GM12878 (cell line): ENCODE measurements at regions not wholly inside any gene's neighbourhood (a gene's known extent, or its start where the extent isn't known, plus 50 kb on each side); places are given as distances from the start of the nearest gene placed in this dataset.

Source experiments
- ATAC-seq: fragments of 200-7000 bp; cut with Tn5 transposase; 3 replicates; pipeline ENCODE4 v1.9.1; 2020; ENCODE audit warnings: mild to moderate bottlenecking, moderate library complexity
- BruUV-seq: library from RNA; stranded (reverse); fragments of 400-500 nt; replicated peaks from 2 replicates; lab custom pipeline; 2021; lab: Mats Ljungman, UMichigan
- CTCF ChIA-PET: fragments of 300-600 bp; sonication (Branson Sonifier 250); formaldehyde crosslinking; extraction: SDS; loops from one replicate; lab custom pipeline; 2021; ENCODE audit warnings: inconsistent platforms; lab: Yijun Ruan, JAX
- POLR2A ChIA-PET: fragments of 350-600 bp; formaldehyde crosslinking; extraction: SDS; loops from one replicate; lab custom pipeline; 2021; ENCODE audit warnings: inconsistent platforms; lab: Charles Lee
- RAD21 ChIA-PET: fragments of 300-600 bp; sonication (Branson Sonifier 250); formaldehyde crosslinking; loops from one replicate; lab custom pipeline; 2023; ENCODE audit warnings: antibody characterized with exemption; ENCODE audit not compliant: unreplicated experiment; lab: Charles Lee
- SMC1A ChIA-PET: fragments of 300-600 bp; sonication (Branson Sonifier 250); formaldehyde crosslinking; loops from one replicate; lab custom pipeline; 2023; ENCODE audit not compliant: unreplicated experiment, uncharacterized antibody; lab: Charles Lee
- DNase-seq: peaks from one replicate; pipeline ENCODE4 v3.0.0-alpha.2; 2011; ENCODE audit warnings: low read depth, low spot score
- FAIRE-seq: peaks from 3 replicates; lab custom pipeline; 2011; peaks lifted over from hg19 to GRCh38; lab: Jason Lieb, UNC
- H2AFZ ChIP-seq: 2 replicates; pipeline ENCODE4 v1.6.0; 2011; ENCODE audit warnings: low read depth, low read length, control low read depth; ENCODE audit not compliant: control insufficient read depth
- H3K27ac ChIP-seq: 2 replicates; pipeline ENCODE4 v1.5.1; 2011; ENCODE audit warnings: control low read depth; ENCODE audit not compliant: control insufficient read depth, insufficient read depth
- H3K27me3 ChIP-seq, 2 experiments: replicated peaks in 1 of 2; 2 replicates each; pipeline versions ENCODE4 v1.6.0 to v1.6.1; 2011; ENCODE audit warnings: low read length in 1 of 2; ENCODE audit not compliant: control insufficient read depth in 2 of 2, insufficient read depth in 2 of 2
- H3K36me3 ChIP-seq, 2 experiments: 2 replicates each; pipeline ENCODE4 v1.5.1; 2011; ENCODE audit warnings: low read length in 1 of 2; ENCODE audit not compliant: control insufficient read depth in 2 of 2, insufficient read depth in 2 of 2
- H3K4me1 ChIP-seq: 2 replicates; pipeline ENCODE4 v1.6.1; 2011; ENCODE audit warnings: mild to moderate bottlenecking, low read length, moderate library complexity, mixed read lengths; ENCODE audit not compliant: control insufficient read depth, insufficient read depth
- H3K4me2 ChIP-seq: 2 replicates; pipeline ENCODE4 v1.6.0; 2011; ENCODE audit warnings: control low read depth; ENCODE audit not compliant: control insufficient read depth, insufficient read depth
- H3K4me3 ChIP-seq: fragments of 200-600 bp; sonication (generic); 2 replicates; pipeline ENCODE4 v1.5.1; 2016
- H3K79me2 ChIP-seq: 2 replicates; pipeline ENCODE4 v1.6.0; 2011; ENCODE audit warnings: low read length; ENCODE audit not compliant: control insufficient read depth, insufficient read depth
- H3K9ac ChIP-seq: 2 replicates; pipeline ENCODE4 v1.8.0; 2011; ENCODE audit warnings: low read length, control low read depth, mixed read lengths; ENCODE audit not compliant: control insufficient read depth, insufficient read depth
- H3K9me3 ChIP-seq: replicated peaks from 3 replicates; pipeline ENCODE4 v1.5.1; 2011; ENCODE audit warnings: mild to moderate bottlenecking, low read length; ENCODE audit not compliant: control insufficient read depth, insufficient read depth
- H4K20me1 ChIP-seq: 2 replicates; pipeline ENCODE4 v1.6.0; 2011; ENCODE audit not compliant: control insufficient read depth, insufficient read depth
- BCLAF1 ChIP-seq: fragments of 450-650 bp; IDR thresholded peaks from 2 replicates; pipeline ENCODE4 v1.6.1; 2017; ENCODE audit warnings: antibody characterized with exemption, mild to moderate bottlenecking, moderate library complexity
- MAX ChIP-seq: IDR thresholded peaks from 2 replicates; pipeline ENCODE4 v1.6.1; 2012; ENCODE audit warnings: low read depth, low read length, improper control_type of control experiment
- NR2C2 ChIP-seq: IDR thresholded peaks from 2 replicates; pipeline ENCODE4 v1.6.1; 2011; ENCODE audit warnings: borderline replicate concordance, low read depth; ENCODE audit not compliant: control insufficient read depth, insufficient read length
- POLR2AphosphoS5 ChIP-seq: IDR thresholded peaks from 2 replicates; pipeline ENCODE4 v1.6.1; 2011; ENCODE audit warnings: mild to moderate bottlenecking, low read length, inconsistent platforms
- RCOR1 ChIP-seq: conservative IDR thresholded peaks from 2 replicates; pipeline ENCODE4 v1.6.1; 2012; ENCODE audit warnings: low read depth, low read length, improper control_type of control experiment
- REST ChIP-seq: IDR thresholded peaks from 2 replicates; pipeline ENCODE4 v1.6.1; 2012; ENCODE audit warnings: mild to moderate bottlenecking, low read depth, low read length
- RUNX3 ChIP-seq: IDR thresholded peaks from 2 replicates; pipeline ENCODE4 v1.6.1; 2012; ENCODE audit warnings: low read length, inconsistent platforms
- SMARCA5 ChIP-seq: fragments of 450-650 bp; IDR thresholded peaks from 2 replicates; pipeline ENCODE4 v1.6.1; 2017; ENCODE audit warnings: mild to moderate bottlenecking
- USF2 ChIP-seq: IDR thresholded peaks from 2 replicates; pipeline ENCODE4 v1.6.1; 2011; ENCODE audit warnings: low read depth, low read length, improper control_type of control experiment, borderline replicate concordance
- ZNF274 ChIP-seq: IDR thresholded peaks from one replicate; pipeline ENCODE4 v1.8.0; 2011; ENCODE audit not compliant: insufficient read length, insufficient read depth
- WGBS: methylation state at CpG from one replicate; pipeline ENCODE4 v1.1.6; 2016; ENCODE audit warnings: low lambda C conversion rate; ENCODE audit not compliant: insufficient replicate concordance, insufficient coverage; ENCODE audit errors: missing lambda C conversion rate; 5-methylcytosine and 5-hydroxymethylcytosine counted together
- in situ Hi-C: fragments of 300-500 bp; cut with MboI; formaldehyde crosslinking; loops from 9 replicates; pipeline ENCODE4 v1.14.3; 2018; ENCODE audit warnings: mixed read lengths
- intact Hi-C: fragments of 100-400 bp; cut with micrococcal nuclease; formaldehyde crosslinking; loops from one replicate; pipeline ENCODE4 v1.14.2; 2022; ENCODE audit not compliant: unreplicated experiment

DNA sequence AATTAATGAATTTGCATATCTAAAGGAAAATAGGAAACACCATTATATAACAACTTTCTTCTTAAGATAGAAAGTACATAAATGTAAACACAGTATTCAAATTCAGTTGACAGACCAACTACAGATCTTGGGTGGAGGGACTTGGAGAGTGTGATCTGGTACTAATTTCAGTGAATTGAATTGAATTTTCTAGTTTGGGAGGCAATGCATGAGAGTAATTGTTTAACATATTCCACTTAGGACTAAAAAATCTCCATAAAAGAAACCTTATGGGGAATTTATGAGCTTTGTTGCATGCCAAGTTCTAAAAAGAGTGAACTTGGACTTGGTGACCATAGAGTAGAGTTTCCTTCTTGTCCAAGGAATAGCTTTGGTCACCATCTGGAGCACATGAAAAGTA lies 261.1 kb upstream of the TTC29 start (continued):
- TF ChIP-seq REST (no peak), BCLAF1 (no peak), USF2 (no peak)

DNA sequence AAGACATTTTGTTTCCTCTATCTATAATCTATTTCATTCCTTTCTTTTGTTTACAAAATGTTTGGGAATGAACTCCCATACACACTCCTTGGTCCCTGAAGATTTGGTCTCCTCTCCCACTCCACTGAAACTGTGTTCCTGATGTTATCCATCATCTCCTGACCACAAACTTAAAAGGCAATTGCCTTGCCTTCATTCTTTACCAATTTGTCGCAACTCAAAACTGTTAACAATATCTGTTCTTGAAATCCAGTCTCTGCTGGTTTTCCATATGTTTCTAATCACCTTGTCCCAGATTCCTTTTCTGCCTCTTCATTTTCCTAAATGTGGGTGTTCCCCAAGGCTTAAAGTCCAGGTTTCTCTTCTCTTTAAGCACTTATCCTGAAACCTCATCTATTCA lies 262.2 kb upstream of the TTC29 start:
- TF ChIP-seq POLR2AphosphoS5 (no peak), RUNX3 (no peak), SMARCA5 (no peak), RCOR1 (no peak), ZNF274 (no peak), NR2C2 (no peak), MAX (no peak)
- TF ChIP-seq, all 136 proteins: peak for 0
- Histone ChIP-seq H3K9me3 (no peaks in the 10 kb centered on the region), H3K9ac (no peak overlapping the region), H4K20me1 (no peaks in the 10 kb centered on the region), H2AFZ (no peak overlapping the region), H3K27me3 (no peaks in the 10 kb centered on the region), H3K79me2 (no peaks in the 10 kb centered on the region), H3K36me3 (no peaks in the 10 kb centered on the region), H3K4me3 (no peak overlapping the region), H3K27ac (no peak overlapping the region), H3K4me2 (no peak overlapping the region), H3K4me1 (no peaks in the 10 kb centered on the region)
- RAD21 ChIA-PET = no interaction called here
- ATAC-seq (no peak), DNase-seq (no peak), FAIRE-seq (no peak)
- in situ Hi-C loops = no loop called here
- CTCF ChIA-PET = no interaction called here
- intact Hi-C loops = no loop called here
- no TSS peak for BruUV-seq
- POLR2A ChIA-PET = no interaction called here
- 27% methylated on average over 1 of the region's 1 CpG for WGBS
- SMC1A ChIA-PET = no interaction called here
